Fibroblast of the aortic adventitia (primary cell): ENCODE measurements at regions not wholly inside any gene's neighbourhood (a gene's known extent, or its start where the extent isn't known, plus 50 kb on each side); places are given as distances from the start of the nearest gene placed in this dataset.

ENCODE experiments used
- DNase-seq: peaks from one replicate; pipeline ENCODE4 v3.0.0-alpha.2; 2010; ENCODE audit warnings: low read depth
- H3K4me3 ChIP-seq: 2 replicates; pipeline ENCODE4 v1.5.1; 2011; ENCODE audit warnings: low read depth, mild to moderate bottlenecking, control low read depth, low read length, moderate library complexity
- TF ChIP-seq, protein P1 (sequence below): IDR thresholded peaks from 2 replicates; pipeline ENCODE4 v1.5.1; 2011; ENCODE audit warnings: mild to moderate bottlenecking, low read length, control low read depth, inconsistent platforms; ENCODE audit not compliant: insufficient read depth

DNA sequence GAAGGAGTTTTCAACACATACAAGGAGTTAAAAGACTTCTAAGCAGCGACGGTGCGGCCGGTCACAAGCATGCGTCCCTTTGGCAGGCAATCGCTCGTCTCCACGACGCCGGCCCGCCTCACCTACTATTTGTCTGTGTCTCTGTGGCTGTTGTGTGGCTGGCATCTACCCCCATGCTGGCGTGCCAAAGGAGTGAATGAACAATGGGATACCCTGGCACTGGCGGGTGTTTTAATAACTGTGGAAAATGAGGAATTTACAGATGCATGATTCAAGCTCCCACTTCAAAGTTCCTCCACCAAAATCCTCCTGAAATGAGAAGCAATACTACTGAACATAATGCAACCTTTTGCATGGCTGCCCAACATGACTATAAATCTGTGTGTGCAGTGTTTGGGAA is 176.6 kb downstream of the KLF5 start:
- DNase-seq: no peak
- no peak overlapping the region for H3K4me3 ChIP-seq
- TF ChIP-seq, protein P1, sequence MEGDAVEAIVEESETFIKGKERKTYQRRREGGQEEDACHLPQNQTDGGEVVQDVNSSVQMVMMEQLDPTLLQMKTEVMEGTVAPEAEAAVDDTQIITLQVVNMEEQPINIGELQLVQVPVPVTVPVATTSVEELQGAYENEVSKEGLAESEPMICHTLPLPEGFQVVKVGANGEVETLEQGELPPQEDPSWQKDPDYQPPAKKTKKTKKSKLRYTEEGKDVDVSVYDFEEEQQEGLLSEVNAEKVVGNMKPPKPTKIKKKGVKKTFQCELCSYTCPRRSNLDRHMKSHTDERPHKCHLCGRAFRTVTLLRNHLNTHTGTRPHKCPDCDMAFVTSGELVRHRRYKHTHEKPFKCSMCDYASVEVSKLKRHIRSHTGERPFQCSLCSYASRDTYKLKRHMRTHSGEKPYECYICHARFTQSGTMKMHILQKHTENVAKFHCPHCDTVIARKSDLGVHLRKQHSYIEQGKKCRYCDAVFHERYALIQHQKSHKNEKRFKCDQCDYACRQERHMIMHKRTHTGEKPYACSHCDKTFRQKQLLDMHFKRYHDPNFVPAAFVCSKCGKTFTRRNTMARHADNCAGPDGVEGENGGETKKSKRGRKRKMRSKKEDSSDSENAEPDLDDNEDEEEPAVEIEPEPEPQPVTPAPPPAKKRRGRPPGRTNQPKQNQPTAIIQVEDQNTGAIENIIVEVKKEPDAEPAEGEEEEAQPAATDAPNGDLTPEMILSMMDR: no peak

DNA sequence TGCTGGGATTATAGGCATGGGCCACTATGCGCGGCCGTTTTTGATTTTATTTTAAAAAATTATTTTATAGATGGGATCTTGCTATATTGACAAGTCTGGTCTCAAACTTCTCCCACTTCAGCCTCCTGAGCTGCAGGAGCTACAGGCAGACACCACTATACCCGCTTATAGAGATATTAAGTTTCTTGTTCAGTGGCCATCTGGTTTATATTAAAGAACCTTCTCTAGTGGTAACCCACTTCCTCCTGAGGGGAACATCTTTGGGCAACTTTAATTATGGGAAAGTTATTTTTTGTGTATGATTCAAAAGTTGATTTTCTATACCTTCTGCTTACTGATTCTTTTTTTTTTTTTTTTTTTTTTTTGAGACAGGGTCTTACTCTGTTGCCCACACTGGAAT is 172.7 kb downstream of the KLF5 start:
- H3K4me3 ChIP-seq: no peak overlapping the region
- TF ChIP-seq, protein P1: no peak
- no peak for DNase-seq

DNA sequence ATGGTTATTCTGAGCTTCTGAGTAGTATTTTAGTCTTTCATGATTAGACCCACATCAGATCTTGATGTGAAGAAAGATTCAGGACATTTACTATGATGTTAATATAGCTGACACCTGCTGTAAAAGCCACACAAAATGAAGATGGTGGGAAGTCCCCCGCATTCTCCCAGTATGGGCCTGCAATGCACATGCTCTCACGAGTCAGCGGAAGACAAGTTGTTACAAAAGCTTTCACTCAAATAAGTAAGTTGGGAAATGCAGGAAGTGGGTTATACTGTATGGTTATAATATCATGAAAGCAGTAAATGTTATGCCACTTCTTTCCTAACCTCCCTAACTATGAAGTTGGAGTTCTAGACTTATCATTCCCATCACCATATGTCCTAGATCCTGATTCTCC is 171.9 kb downstream of the KLF5 start:
- no peak for DNase-seq
- TF ChIP-seq, protein P1: no peak
- H3K4me3 ChIP-seq: no peak overlapping the region

DNA sequence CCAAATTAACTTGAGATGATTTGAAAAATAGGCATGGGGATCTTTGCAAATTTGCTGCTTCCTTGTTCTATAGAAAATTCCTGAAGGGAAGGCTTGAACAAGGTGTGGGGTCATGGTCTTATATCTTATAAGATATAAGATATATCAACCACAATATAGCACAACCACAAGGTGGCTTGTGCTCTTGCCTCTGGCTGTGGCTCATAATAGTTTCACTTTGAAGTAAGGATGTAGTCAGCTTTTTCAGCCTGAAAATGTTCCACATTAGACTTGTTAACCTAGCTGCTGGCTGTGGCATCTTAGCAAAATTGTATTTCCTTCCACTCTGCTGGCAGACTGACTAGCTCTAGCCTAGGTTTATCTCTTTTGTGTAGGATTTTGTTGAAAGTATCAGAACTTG is 169.7 kb downstream of the KLF5 start:
- H3K4me3 ChIP-seq: no peak overlapping the region
- DNase-seq: peak; percentile 10
- TF ChIP-seq, protein P1: peak; percentile 10

DNA sequence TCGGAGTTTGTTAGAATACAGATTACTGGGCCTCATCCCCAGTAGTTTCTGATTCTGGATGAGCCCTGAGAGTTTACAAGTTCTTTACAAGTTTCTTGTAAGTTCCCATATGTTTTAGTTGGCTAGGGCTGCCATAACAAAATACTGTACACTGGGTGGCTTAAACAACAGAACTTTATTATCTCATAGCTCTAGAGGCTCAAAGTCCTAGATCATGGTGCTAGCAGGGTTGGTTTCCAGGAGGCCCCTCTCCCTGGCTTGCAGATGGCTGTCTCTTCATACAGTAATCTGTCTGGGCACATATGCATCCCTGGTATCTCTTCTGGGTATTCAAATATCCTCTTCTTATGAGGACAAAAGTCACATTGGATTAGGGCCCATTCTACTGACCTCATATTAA is 167.2 kb downstream of the KLF5 start:
- DNase-seq: no peak
- no peak overlapping the region for H3K4me3 ChIP-seq
- TF ChIP-seq, protein P1: no peak

DNA sequence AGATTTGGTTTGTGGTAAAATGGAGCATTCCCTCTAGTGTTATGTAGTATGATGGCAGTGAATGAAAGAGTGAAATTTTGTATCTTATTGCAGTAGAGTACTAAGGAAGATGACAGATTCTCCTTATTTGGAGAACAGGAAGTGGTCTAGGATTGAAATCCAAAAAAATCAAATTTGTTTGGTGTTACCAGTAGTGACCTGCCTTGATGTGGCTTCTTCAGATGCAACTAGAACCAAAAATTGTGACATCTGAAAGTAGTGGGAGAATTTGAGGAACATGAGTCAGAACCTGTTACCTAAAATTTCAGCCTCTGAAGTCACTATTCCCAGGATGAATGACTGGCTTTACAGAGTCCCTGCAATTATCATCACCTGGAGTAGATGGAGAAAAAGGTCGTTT is 165.9 kb downstream of the KLF5 start:
- TF ChIP-seq, protein P1: no peak
- no peak overlapping the region for H3K4me3 ChIP-seq
- DNase-seq: peak; percentile 8

DNA sequence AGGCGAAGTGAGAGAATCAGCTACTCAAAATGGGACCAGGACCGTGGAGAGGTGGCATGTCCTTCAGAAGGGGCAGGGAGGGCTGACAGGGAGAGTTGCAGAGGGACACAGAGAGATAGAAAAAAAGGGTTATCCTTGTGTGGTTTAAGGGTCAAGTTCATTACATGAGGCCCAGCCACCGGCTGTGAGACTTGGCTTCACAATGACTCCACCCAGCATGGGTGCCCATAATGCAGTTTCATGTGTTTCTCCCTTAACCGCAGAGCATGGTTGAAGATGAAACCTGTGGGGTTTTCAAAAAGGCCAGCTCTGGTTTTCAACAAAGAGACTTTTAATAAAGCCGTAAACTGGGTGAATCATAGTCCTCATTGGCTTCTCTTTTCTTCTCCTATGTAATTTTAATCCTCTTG is 164.6 kb downstream of the KLF5 start:
- H3K4me3 ChIP-seq: no peak overlapping the region
- TF ChIP-seq, protein P1: no peak
- no peak for DNase-seq
